Astrocyte (in vitro differentiated cells and primary cell): ENCODE measurements at regions not wholly inside any gene's neighbourhood (a gene's known extent, or its start where the extent isn't known, plus 50 kb on each side); places are given as distances from the start of the nearest gene placed in this dataset.
"Not testable (repeated sequence)": the region's sequence is repeated elsewhere in the genome, so short reads cannot be mapped to it uniquely, and the experiment has no call there.

Source experiments
- DNase-seq: peaks from one replicate; pipeline ENCODE4 v3.0.0-alpha.2; 2010; ENCODE audit warnings: low read depth
- FAIRE-seq: peaks from 2 replicates; lab custom pipeline; 2011; peaks lifted over from hg19 to GRCh38; lab: Jason Lieb, UNC
- H2AFZ ChIP-seq: 2 replicates; pipeline ENCODE4 v1.6.0; 2012; ENCODE audit warnings: low read depth, low read length, inconsistent platforms
- H3K27ac ChIP-seq: 2 replicates; pipeline ENCODE4 v1.5.1; 2011; ENCODE audit warnings: low read depth, low read length, inconsistent platforms
- H3K27me3 ChIP-seq: 2 replicates; pipeline ENCODE4 v1.6.0; 2011; ENCODE audit warnings: low read length, inconsistent platforms; ENCODE audit not compliant: insufficient read depth
- H3K36me3 ChIP-seq: 2 replicates; pipeline ENCODE4 v1.5.1; 2011; ENCODE audit warnings: low read length, inconsistent platforms; ENCODE audit not compliant: insufficient read depth
- H3K4me1 ChIP-seq: 2 replicates; pipeline ENCODE4 v1.5.1; 2011; ENCODE audit warnings: low read length, inconsistent platforms; ENCODE audit not compliant: insufficient read depth
- H3K4me2 ChIP-seq: 2 replicates; pipeline ENCODE4 v1.6.0; 2012; ENCODE audit warnings: low read length, inconsistent platforms
- H3K4me3 ChIP-seq: 2 replicates; pipeline ENCODE4 v1.5.1; 2011; ENCODE audit warnings: low read depth, mild to moderate bottlenecking, low read length, inconsistent platforms; ENCODE audit not compliant: insufficient read depth
- H3K79me2 ChIP-seq: 2 replicates; pipeline ENCODE4 v1.6.0; 2012; ENCODE audit warnings: mild to moderate bottlenecking, low read length, inconsistent platforms; ENCODE audit not compliant: insufficient read depth
- H3K9ac ChIP-seq: 2 replicates; pipeline ENCODE4 v1.6.0; 2012; ENCODE audit warnings: mild to moderate bottlenecking, low read length, inconsistent platforms
- H3K9me3 ChIP-seq: 2 replicates; pipeline ENCODE4 v1.5.1; 2012; ENCODE audit warnings: low read depth, mild to moderate bottlenecking, low read length, inconsistent platforms; ENCODE audit not compliant: insufficient read depth
- H4K20me1 ChIP-seq: 2 replicates; pipeline ENCODE4 v1.6.0; 2012; ENCODE audit warnings: low read length, inconsistent platforms; ENCODE audit not compliant: insufficient read depth
- H3K27ac Mint-ChIP-seq: one replicate; pipeline ENCODE4 v1.8.0; 2021; ENCODE audit warnings: mild to moderate bottlenecking, mixed read lengths; ENCODE audit not compliant: unreplicated experiment
- H3K27me3 Mint-ChIP-seq: one replicate; pipeline ENCODE4 v1.8.0; 2021; ENCODE audit warnings: low read depth, mixed read lengths; ENCODE audit not compliant: unreplicated experiment
- H3K36me3 Mint-ChIP-seq: one replicate; pipeline ENCODE4 v1.8.0; 2021; ENCODE audit warnings: low read depth, mixed read lengths; ENCODE audit not compliant: unreplicated experiment
- H3K4me1 Mint-ChIP-seq: one replicate; pipeline ENCODE4 v1.8.0; 2021; ENCODE audit warnings: low read depth, mixed read lengths; ENCODE audit not compliant: unreplicated experiment
- H3K4me3 Mint-ChIP-seq: one replicate; pipeline ENCODE4 v1.8.0; 2021; ENCODE audit warnings: mild to moderate bottlenecking, moderate library complexity, mixed read lengths; ENCODE audit not compliant: unreplicated experiment
- H3K9me3 Mint-ChIP-seq: one replicate; pipeline ENCODE4 v1.8.0; 2021; ENCODE audit warnings: mild to moderate bottlenecking, mixed read lengths; ENCODE audit not compliant: unreplicated experiment
- CTCF ChIP-seq: IDR thresholded peaks from 2 replicates; pipeline ENCODE4 v1.5.1; 2011; ENCODE audit warnings: low read depth, mild to moderate bottlenecking, inconsistent platforms, low read length, moderate library complexity; ENCODE audit not compliant: insufficient read depth
- EZH2 ChIP-seq: IDR thresholded peaks from 2 replicates; pipeline ENCODE4 v1.6.1; 2012; ENCODE audit warnings: mild to moderate bottlenecking, low read length, inconsistent platforms; ENCODE audit not compliant: insufficient read depth

GRCh38 chr20:54914995-54915394, 439.6 kb downstream of the DOK5 start:
- Mint-ChIP-seq H3K36me3 (no peaks in the 10 kb centered on the region), H3K4me1 (no peaks in the 10 kb centered on the region), H3K9me3 (peaks cover 3% of the 10 kb centered on the region), H3K4me3 (no peak overlapping the region), H3K27ac (no peak overlapping the region), H3K27me3 (no peaks in the 10 kb centered on the region)
- H2AFZ ChIP-seq, result no peak overlapping the region
- no peak overlapping the region for H3K4me2 ChIP-seq
- no peak overlapping the region for H3K4me3 ChIP-seq
- DNase-seq, result no peak
- no peaks in the 10 kb centered on the region for H3K4me1 ChIP-seq
- TF ChIP-seq CTCF, result no peak
- TF ChIP-seq EZH2, result no peak
- H3K79me2 ChIP-seq, result no peaks in the 10 kb centered on the region
- FAIRE-seq, result no peak
- H3K36me3 ChIP-seq, result no peaks in the 10 kb centered on the region
- H3K9me3 ChIP-seq, result peaks cover 2% of the 10 kb centered on the region
- H3K9ac ChIP-seq, result no peak overlapping the region
- H4K20me1 ChIP-seq, result no peaks in the 10 kb centered on the region
- H3K27ac ChIP-seq, result no peak overlapping the region
- no peaks in the 10 kb centered on the region for H3K27me3 ChIP-seq

DNA sequence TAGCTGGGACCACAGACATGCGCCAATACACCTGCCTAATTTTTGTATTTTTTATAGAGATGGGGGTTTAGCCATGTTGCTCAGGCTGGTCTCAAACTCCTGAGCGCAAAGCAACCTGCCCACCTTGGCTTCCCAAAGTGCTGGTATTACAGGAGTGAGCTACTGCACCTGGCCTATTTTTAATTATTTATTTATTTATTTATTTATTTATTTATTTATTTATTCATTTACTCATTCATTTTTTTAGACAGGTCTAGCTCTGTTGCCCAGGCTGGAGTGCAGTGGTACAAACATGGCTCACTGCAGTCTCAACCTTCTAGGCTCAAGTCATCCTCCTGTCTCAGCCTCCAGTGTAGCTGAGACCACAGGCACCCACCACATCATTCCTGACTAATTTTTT, 434.3 kb downstream of the DOK5 start:
- TF ChIP-seq EZH2, result no peak
- TF ChIP-seq CTCF, result no peak
- no peak overlapping the region for H3K9ac ChIP-seq
- H3K36me3 Mint-ChIP-seq, result no peaks in the 10 kb centered on the region
- no peaks in the 10 kb centered on the region for H3K4me1 ChIP-seq
- no peaks in the 10 kb centered on the region for H3K27me3 ChIP-seq
- DNase-seq (no peak), FAIRE-seq (no peak)
- H3K4me3 Mint-ChIP-seq, result no peak overlapping the region
- peaks cover 3% of the 10 kb centered on the region for H3K9me3 Mint-ChIP-seq
- no peak overlapping the region for H3K27ac ChIP-seq
- no peak overlapping the region for H3K27ac Mint-ChIP-seq
- H3K4me2 ChIP-seq, result no peak overlapping the region
- no peaks in the 10 kb centered on the region for H3K36me3 ChIP-seq
- no peak overlapping the region for H2AFZ ChIP-seq
- H4K20me1 ChIP-seq, result no peaks in the 10 kb centered on the region
- no peaks in the 10 kb centered on the region for H3K4me1 Mint-ChIP-seq
- H3K9me3 ChIP-seq, result no peaks in the 10 kb centered on the region
- no peaks in the 10 kb centered on the region for H3K27me3 Mint-ChIP-seq
- H3K4me3 ChIP-seq, result no peak overlapping the region
- H3K79me2 ChIP-seq, result no peaks in the 10 kb centered on the region

- H3K9me3 Mint-ChIP-seq, H3K9ac ChIP-seq, H3K9me3 ChIP-seq, H3K27me3 ChIP-seq, H3K27ac ChIP-seq, H3K4me2 ChIP-seq, H4K20me1 ChIP-seq, H3K36me3 ChIP-seq, FAIRE-seq, H3K27me3 Mint-ChIP-seq, H3K36me3 Mint-ChIP-seq, H3K4me1 ChIP-seq, H3K27ac Mint-ChIP-seq, H3K79me2 ChIP-seq, H3K4me3 ChIP-seq, H3K4me3 Mint-ChIP-seq, H3K4me1 Mint-ChIP-seq, H2AFZ ChIP-seq, DNase-seq: not testable (repeated sequence)
These were observed 430.7 kb downstream of the DOK5 start for GRCh38 chr20:54906134-54906533.
